Endothelial cell of umbilical vein (primary cell): ENCODE measurements at regions not wholly inside any gene's neighbourhood (a gene's known extent, or its start where the extent isn't known, plus 50 kb on each side); places are given as distances from the start of the nearest gene placed in this dataset.

Experiments used
- POLR2A ChIP-seq: IDR thresholded peaks from 2 replicates; pipeline ENCODE4 v1.6.1; 2012; ENCODE audit warnings: low read depth, mild to moderate bottlenecking, control low read depth, low read length
- POLR2AphosphoS5 ChIP-seq: IDR thresholded peaks from 2 replicates; pipeline ENCODE4 v1.6.1; 2012; ENCODE audit warnings: low read depth, mild to moderate bottlenecking, control low read depth, low read length, moderate library complexity; ENCODE audit not compliant: insufficient read depth
- TF ChIP-seq, protein P1 (sequence below), 2 donors: IDR thresholded peaks; 1 replicate in 1 of 2; 2 replicates in 1 of 2; pipeline ENCODE4 v1.5.1; 2011; ENCODE audit warnings: low read length in 2 of 2, mild to moderate bottlenecking in 2 of 2, moderate library complexity in 2 of 2, control low read depth in 1 of 2, inconsistent platforms in 1 of 2, low read depth in 1 of 2; ENCODE audit not compliant: insufficient read depth in 1 of 2; ENCODE audit errors: extremely low read depth in 1 of 2
- TF ChIP-seq, protein P2 (sequence below): IDR thresholded peaks from 2 replicates; pipeline ENCODE4 v1.6.1; 2011; ENCODE audit not compliant: insufficient read depth, insufficient read length

DNA sequence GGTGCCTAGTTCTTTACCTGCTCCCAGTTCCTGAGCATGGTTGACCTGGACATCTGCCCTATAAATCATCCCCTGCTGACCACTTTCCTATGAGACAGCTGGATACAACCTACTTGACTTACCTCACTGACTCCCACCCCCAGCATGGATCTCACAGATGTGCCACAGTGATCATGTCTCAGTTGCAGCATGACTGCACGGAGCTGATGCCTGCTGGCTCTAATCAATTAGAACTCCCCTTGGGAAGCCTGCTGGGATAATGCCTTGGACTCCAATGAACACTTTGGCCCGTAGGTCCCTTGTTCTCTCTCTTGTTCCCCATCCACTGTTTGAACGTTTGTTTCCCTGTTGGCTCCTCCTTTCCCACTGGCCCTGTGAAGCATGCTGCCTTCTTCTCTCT is 271.2 kb upstream of the IGFBP3 start:
- TF ChIP-seq, protein P1, sequence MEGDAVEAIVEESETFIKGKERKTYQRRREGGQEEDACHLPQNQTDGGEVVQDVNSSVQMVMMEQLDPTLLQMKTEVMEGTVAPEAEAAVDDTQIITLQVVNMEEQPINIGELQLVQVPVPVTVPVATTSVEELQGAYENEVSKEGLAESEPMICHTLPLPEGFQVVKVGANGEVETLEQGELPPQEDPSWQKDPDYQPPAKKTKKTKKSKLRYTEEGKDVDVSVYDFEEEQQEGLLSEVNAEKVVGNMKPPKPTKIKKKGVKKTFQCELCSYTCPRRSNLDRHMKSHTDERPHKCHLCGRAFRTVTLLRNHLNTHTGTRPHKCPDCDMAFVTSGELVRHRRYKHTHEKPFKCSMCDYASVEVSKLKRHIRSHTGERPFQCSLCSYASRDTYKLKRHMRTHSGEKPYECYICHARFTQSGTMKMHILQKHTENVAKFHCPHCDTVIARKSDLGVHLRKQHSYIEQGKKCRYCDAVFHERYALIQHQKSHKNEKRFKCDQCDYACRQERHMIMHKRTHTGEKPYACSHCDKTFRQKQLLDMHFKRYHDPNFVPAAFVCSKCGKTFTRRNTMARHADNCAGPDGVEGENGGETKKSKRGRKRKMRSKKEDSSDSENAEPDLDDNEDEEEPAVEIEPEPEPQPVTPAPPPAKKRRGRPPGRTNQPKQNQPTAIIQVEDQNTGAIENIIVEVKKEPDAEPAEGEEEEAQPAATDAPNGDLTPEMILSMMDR (IDR thresholded peaks at IDR 0.05; ENCODE audit: extremely low read depth in 1 of 2, insufficient read depth in 1 of 2, low read depth in 1 of 2, low read length in 2 of 2) = no peak
- TF ChIP-seq POLR2A = no peak
- TF ChIP-seq, protein P2, sequence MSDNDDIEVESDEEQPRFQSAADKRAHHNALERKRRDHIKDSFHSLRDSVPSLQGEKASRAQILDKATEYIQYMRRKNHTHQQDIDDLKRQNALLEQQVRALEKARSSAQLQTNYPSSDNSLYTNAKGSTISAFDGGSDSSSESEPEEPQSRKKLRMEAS = no peak
- no peak for TF ChIP-seq POLR2AphosphoS5
